CD8-positive, alpha-beta memory T cell (primary cell): ENCODE measurements at regions not wholly inside any gene's neighbourhood (a gene's known extent, or its start where the extent isn't known, plus 50 kb on each side); places are given as distances from the start of the nearest gene placed in this dataset.

ENCODE experiments used
- CTCF ChIA-PET: fragments of 350-600 bp; sonication (Branson Sonifier 250); formaldehyde crosslinking; loops from one replicate; lab custom pipeline; 2021; ENCODE audit warnings: antibody characterized with exemption; lab: Charles Lee
- POLR2A ChIA-PET: fragments of 350-600 bp; sonication (Branson Sonifier 250); formaldehyde crosslinking; loops from one replicate; lab custom pipeline; 2021; ENCODE audit warnings: antibody characterized with exemption; lab: Charles Lee
- DNase-seq, 5 donors: peaks; one replicate each; pipeline versions ENCODE4 v3.0.0 to v3.0.0-alpha.2; 2020 to 2022; ENCODE audit warnings: mixed read lengths in 1 of 5
- H3K27ac ChIP-seq: one replicate; pipeline ENCODE4 v1.7.0; 2013; ENCODE audit warnings: low read depth, mild to moderate bottlenecking, low read length, moderate library complexity
- H3K27me3 ChIP-seq: 2 replicates; pipeline ENCODE4 v1.7.0; 2013; ENCODE audit warnings: low read length, mild to moderate bottlenecking; ENCODE audit not compliant: insufficient read depth, poor library complexity, severe bottlenecking
- H3K36me3 ChIP-seq: 2 replicates; pipeline ENCODE4 v1.7.0; 2013; ENCODE audit warnings: mild to moderate bottlenecking, low read length, moderate library complexity; ENCODE audit not compliant: insufficient read depth
- H3K4me1 ChIP-seq: 2 replicates; pipeline ENCODE4 v1.7.0; 2013; ENCODE audit warnings: mild to moderate bottlenecking, low read length, moderate library complexity; ENCODE audit not compliant: insufficient read depth
- H3K4me3 ChIP-seq: 2 replicates; pipeline ENCODE4 v1.7.0; 2013; ENCODE audit warnings: mild to moderate bottlenecking, low read length
- H3K9me3 ChIP-seq: 2 replicates; pipeline ENCODE4 v1.7.0; 2013; ENCODE audit warnings: mild to moderate bottlenecking, low read length
- H3K27ac Mint-ChIP-seq, 8 donors: one replicate each; pipeline ENCODE4 v1.8.0; 2020 to 2021; ENCODE audit warnings: mixed read lengths in 8 of 8, mild to moderate bottlenecking in 6 of 8, inconsistent platforms in 3 of 8, moderate library complexity in 3 of 8
- H3K27me3 Mint-ChIP-seq, 2 donors: one replicate each; pipeline ENCODE4 v1.8.0; 2020 to 2021; ENCODE audit warnings: mixed read lengths in 2 of 2, mild to moderate bottlenecking in 1 of 2, moderate library complexity in 1 of 2
- H3K36me3 Mint-ChIP-seq, 3 donors: one replicate each; pipeline ENCODE4 v1.8.0; 2020 to 2021; ENCODE audit warnings: mixed read lengths in 3 of 3, inconsistent platforms in 1 of 3, mild to moderate bottlenecking in 1 of 3
- H3K4me1 Mint-ChIP-seq, 3 donors: one replicate each; pipeline ENCODE4 v1.8.0; 2020 to 2021; ENCODE audit warnings: mixed read lengths in 3 of 3, inconsistent platforms in 1 of 3, mild to moderate bottlenecking in 1 of 3
- H3K4me3 Mint-ChIP-seq, 7 donors: one replicate each; pipeline ENCODE4 v1.8.0; 2020 to 2021; ENCODE audit warnings: mixed read lengths in 7 of 7, mild to moderate bottlenecking in 6 of 7, moderate library complexity in 4 of 7, inconsistent platforms in 2 of 7
- H3K9me3 Mint-ChIP-seq, 5 donors: one replicate each; pipeline ENCODE4 v1.8.0; 2020 to 2022; ENCODE audit warnings: mixed read lengths in 5 of 5, mild to moderate bottlenecking in 3 of 5, moderate library complexity in 2 of 5, inconsistent platforms in 1 of 5

DNA sequence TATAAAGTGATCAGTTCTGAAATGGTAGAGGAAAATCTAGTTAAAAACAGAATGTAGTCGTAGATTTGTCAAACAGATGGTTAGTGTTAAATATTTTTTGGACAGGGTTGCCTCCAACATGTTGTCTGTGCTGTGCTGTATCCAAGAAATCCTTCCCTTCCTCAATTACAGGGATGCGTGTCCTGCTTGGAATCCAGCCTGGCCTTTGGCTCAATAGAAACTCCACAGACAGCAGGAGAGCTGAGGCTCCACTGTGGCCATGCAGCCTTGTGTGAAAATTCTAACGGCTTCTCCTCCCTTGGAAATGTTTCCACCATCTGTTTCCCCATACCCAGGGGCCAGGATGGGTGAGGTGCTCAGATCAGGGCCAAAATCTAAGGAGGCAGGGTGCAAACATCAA is 67.7 kb upstream of the USP29 start:
- CTCF ChIA-PET, result no interaction called here
- no peaks in the 10 kb centered on the region for H3K4me1 ChIP-seq
- no peaks in the 10 kb centered on the region for H3K4me1 Mint-ChIP-seq
- no peak overlapping the region for H3K4me3 Mint-ChIP-seq
- no peaks in the 10 kb centered on the region for H3K36me3 ChIP-seq
- H3K9me3 ChIP-seq, result peaks cover 6% of the 10 kb centered on the region
- no peak overlapping the region for H3K27ac Mint-ChIP-seq
- no peak for DNase-seq
- H3K36me3 Mint-ChIP-seq, result no peaks in the 10 kb centered on the region
- no peak overlapping the region for H3K4me3 ChIP-seq
- H3K9me3 Mint-ChIP-seq, result peaks cover 17 to 55% (median 42%) of the 10 kb centered on the region in 5 donors
- POLR2A ChIA-PET, result no interaction called here
- no peaks in the 10 kb centered on the region for H3K27me3 ChIP-seq
- no peak overlapping the region for H3K27ac ChIP-seq
- peaks cover 0 to 3% of the 10 kb centered on the region in 2 donors for H3K27me3 Mint-ChIP-seq

DNA sequence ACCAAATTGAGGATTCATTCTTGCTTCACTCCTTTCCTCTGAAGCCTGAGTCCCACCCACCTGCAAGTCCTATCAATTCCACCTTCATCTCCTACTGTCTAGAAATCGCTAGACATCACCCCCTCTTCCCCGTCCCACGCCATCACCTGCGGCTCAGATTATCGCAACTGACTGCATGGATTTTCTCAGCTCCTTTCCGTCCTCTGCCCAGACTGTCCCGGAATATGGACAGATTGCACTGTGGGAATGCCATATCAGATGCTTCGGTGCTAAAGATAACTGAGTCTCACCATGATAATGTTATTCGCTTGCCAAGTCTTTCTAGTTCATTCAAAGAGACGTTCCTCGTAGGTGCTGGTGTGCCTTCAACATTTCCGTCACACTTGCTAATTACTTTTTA is 66.4 kb upstream of the USP29 start:
- ChIA-PET POLR2A (no interaction called here), CTCF (no interaction called here)
- no peaks in the 10 kb centered on the region for H3K36me3 ChIP-seq
- Mint-ChIP-seq H3K9me3 (peaks cover 21 to 51% (median 41%) of the 10 kb centered on the region in 5 donors), H3K4me1 (no peaks in the 10 kb centered on the region), H3K36me3 (no peaks in the 10 kb centered on the region), H3K27ac (no peak overlapping the region), H3K4me3 (no peak overlapping the region), H3K27me3 (peaks cover 0 to 3% of the 10 kb centered on the region in 2 donors)
- DNase-seq, result no peak
- H3K27me3 ChIP-seq, result no peaks in the 10 kb centered on the region
- no peak overlapping the region for H3K27ac ChIP-seq
- H3K9me3 ChIP-seq, result peaks cover 6% of the 10 kb centered on the region
- H3K4me3 ChIP-seq, result no peak overlapping the region
- no peaks in the 10 kb centered on the region for H3K4me1 ChIP-seq

DNA sequence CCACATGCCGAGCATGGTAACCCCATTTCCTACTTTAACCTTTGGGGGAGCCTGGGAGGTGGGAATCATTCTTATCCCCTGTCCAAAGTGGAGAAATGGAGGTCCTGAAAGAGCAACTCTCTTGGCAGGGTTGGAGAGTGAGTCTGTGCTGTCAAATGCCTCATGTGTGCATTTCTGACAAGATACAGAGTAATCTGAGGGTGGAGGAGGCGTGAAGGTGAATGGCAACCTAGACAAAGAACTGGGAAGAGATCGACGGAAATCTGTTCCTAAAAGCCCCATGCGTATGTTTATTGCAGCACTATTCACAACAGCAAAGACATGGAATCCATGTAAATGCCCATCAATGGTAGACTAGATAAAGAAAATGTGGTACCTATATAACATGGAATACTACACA is 63.8 kb upstream of the USP29 start:
- POLR2A ChIA-PET, result no interaction called here
- CTCF ChIA-PET, result no interaction called here
- peaks cover 2 to 3% of the 10 kb centered on the region in 2 donors for H3K27me3 Mint-ChIP-seq

GRCh38 chr19:57057036-57057686 is 62.6 kb upstream of the USP29 start:
- Histone ChIP-seq H3K36me3 (no peaks in the 10 kb centered on the region), H3K27ac (no peak overlapping the region), H3K4me3 (no peak overlapping the region), H3K9me3 (no peaks in the 10 kb centered on the region), H3K4me1 (no peaks in the 10 kb centered on the region), H3K27me3 (no peaks in the 10 kb centered on the region)
- Mint-ChIP-seq H3K36me3 (no peaks in the 10 kb centered on the region), H3K4me1 (no peaks in the 10 kb centered on the region), H3K4me3 (no peak overlapping the region), H3K27me3 (peaks cover 2 to 9% of the 10 kb centered on the region in 2 donors), H3K27ac (no peak overlapping the region), H3K9me3 (peaks cover 19 to 47% (median 30%) of the 10 kb centered on the region in 5 donors)
- ChIA-PET CTCF (no interaction called here), POLR2A (no interaction called here)
- no peak for DNase-seq

More for the DNA sequence above, 63.8 kb upstream of the USP29 start:
- H3K4me3 Mint-ChIP-seq, result no peak overlapping the region
- Histone ChIP-seq H3K4me3 (no peak overlapping the region), H3K27me3 (no peaks in the 10 kb centered on the region), H3K9me3 (no peaks in the 10 kb centered on the region), H3K4me1 (no peaks in the 10 kb centered on the region), H3K27ac (no peak overlapping the region), H3K36me3 (no peaks in the 10 kb centered on the region)
- H3K27ac Mint-ChIP-seq, result no peak overlapping the region
- H3K4me1 Mint-ChIP-seq, result no peaks in the 10 kb centered on the region
- H3K36me3 Mint-ChIP-seq, result no peaks in the 10 kb centered on the region
- DNase-seq, result no peak
- H3K9me3 Mint-ChIP-seq, result peaks cover 19 to 47% (median 33%) of the 10 kb centered on the region in 5 donors

DNA sequence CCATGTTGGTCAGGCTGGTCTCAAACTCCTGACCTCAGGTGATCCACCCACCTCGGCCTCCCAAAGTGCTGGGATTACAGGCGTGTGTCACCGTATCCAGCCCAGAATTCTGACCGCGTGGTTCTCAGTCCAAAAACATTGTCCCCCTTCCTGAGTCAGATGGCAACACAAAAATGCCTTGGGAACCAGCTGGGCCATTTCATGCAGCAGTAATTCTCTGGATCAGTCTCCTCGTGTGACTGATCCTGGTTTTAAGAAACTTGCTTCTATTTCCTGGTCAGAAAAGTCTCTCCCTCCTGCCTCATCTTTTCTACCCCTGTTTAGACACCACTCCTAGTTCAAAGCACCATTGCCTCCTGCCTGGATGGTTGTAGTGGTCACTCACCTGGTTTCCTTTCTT is 60.9 kb upstream of the USP29 start:
- ChIA-PET CTCF (no interaction called here), POLR2A (no interaction called here)
- Mint-ChIP-seq H3K9me3 (peaks cover 17 to 46% (median 34%) of the 10 kb centered on the region in 5 donors), H3K36me3 (no peaks in the 10 kb centered on the region), H3K27me3 (peaks cover 3 to 14% of the 10 kb centered on the region in 2 donors), H3K4me1 (no peaks in the 10 kb centered on the region), H3K4me3 (no peak overlapping the region), H3K27ac (no peak overlapping the region)
- DNase-seq, result no peak
- Histone ChIP-seq H3K27ac (no peak overlapping the region), H3K4me3 (no peak overlapping the region), H3K36me3 (no peaks in the 10 kb centered on the region), H3K4me1 (no peaks in the 10 kb centered on the region), H3K9me3 (no peaks in the 10 kb centered on the region), H3K27me3 (no peaks in the 10 kb centered on the region)

- Histone ChIP-seq H3K36me3 (no peaks in the 10 kb centered on the region), H3K4me3 (no peak overlapping the region), H3K27ac (no peak overlapping the region), H3K9me3 (no peaks in the 10 kb centered on the region), H3K4me1 (no peaks in the 10 kb centered on the region), H3K27me3 (no peaks in the 10 kb centered on the region)
- Mint-ChIP-seq H3K27ac (no peak overlapping the region), H3K4me3 (no peak overlapping the region), H3K36me3 (peaks cover 0 to 5% (median 0%) of the 10 kb centered on the region in 3 donors), H3K4me1 (no peaks in the 10 kb centered on the region), H3K9me3 (peaks cover 7 to 46% (median 31%) of the 10 kb centered on the region in 5 donors), H3K27me3 (peaks cover 3 to 14% of the 10 kb centered on the region in 2 donors)
- DNase-seq, result no peak
- POLR2A ChIA-PET, result no interaction called here
- CTCF ChIA-PET, result no interaction called here
Observed at GRCh38 chr19:57063070-57063469, 56.7 kb upstream of the USP29 start.

GRCh38 chr19:57067440-57067839 is 52.3 kb upstream of the USP29 start:
- CTCF ChIA-PET, result no interaction called here
- no peak overlapping the region for H3K27ac Mint-ChIP-seq
- H3K36me3 ChIP-seq, result no peaks in the 10 kb centered on the region

DNA sequence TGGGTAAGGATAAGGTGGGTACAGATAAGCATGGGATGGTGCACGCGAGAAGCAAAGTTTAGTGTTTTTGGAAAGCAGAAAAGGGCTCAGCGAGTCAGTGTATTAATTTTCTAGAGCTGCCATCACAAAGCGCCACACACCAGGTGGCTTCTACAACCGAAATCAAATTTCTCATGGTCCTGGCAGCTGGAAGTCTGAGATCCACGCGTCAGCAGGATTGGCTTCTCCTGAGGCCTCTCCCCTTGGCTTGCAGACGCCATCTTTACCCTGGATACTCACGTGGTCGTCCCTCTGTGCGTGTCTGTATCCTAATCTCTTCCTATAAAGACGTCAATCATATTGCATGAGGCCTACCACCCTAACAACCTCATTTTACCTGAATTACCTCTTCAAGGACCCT is 51.5 kb upstream of the USP29 start:
- no peaks in the 10 kb centered on the region for H3K36me3 ChIP-seq
- no peak overlapping the region for H3K4me3 ChIP-seq
- no peak overlapping the region for H3K27ac ChIP-seq
- Mint-ChIP-seq H3K9me3 (peaks cover 15 to 52% (median 42%) of the 10 kb centered on the region in 5 donors), H3K4me1 (no peaks in the 10 kb centered on the region), H3K4me3 (no peak overlapping the region), H3K27me3 (peaks cover 2 to 3% of the 10 kb centered on the region in 2 donors), H3K27ac (no peak overlapping the region), H3K36me3 (peaks cover 0 to 5% (median 4%) of the 10 kb centered on the region in 3 donors)
- ChIA-PET POLR2A (no interaction called here), CTCF (no interaction called here)
- H3K27me3 ChIP-seq, result no peaks in the 10 kb centered on the region
- DNase-seq, result no peak
- H3K9me3 ChIP-seq, result peaks cover 4% of the 10 kb centered on the region
- no peaks in the 10 kb centered on the region for H3K4me1 ChIP-seq

More at GRCh38 chr19:57067440-57067839, 52.3 kb upstream of the USP29 start:
- H3K9me3 ChIP-seq, result peaks cover 4% of the 10 kb centered on the region
- POLR2A ChIA-PET, result no interaction called here
- Mint-ChIP-seq H3K9me3 (peaks cover 15 to 48% (median 38%) of the 10 kb centered on the region in 5 donors), H3K27me3 (peaks cover 5 to 6% of the 10 kb centered on the region in 2 donors), H3K4me1 (no peaks in the 10 kb centered on the region), H3K36me3 (peaks cover 0 to 5% (median 4%) of the 10 kb centered on the region in 3 donors), H3K4me3 (no peak overlapping the region)
- no peaks in the 10 kb centered on the region for H3K27me3 ChIP-seq
- H3K4me3 ChIP-seq, result no peak overlapping the region
- no peak overlapping the region for H3K27ac ChIP-seq
- no peaks in the 10 kb centered on the region for H3K4me1 ChIP-seq
- DNase-seq, result no peak
